ENCODE measurements at regions not wholly inside any gene's neighbourhood (a gene's known extent, or its start where the extent isn't known, plus 50 kb on each side); places are given as distances from the start of the nearest gene placed in this dataset.
"Not testable (repeated sequence)": the region's sequence is repeated elsewhere in the genome, so short reads cannot be mapped to it uniquely, and the experiment has no call there.

GRCh38 chr7:120060281-120060680 lies 212.7 kb upstream of the KCND2 start:
- H3K36me3 ChIP-seq (replicated peaks; ENCODE audit: control insufficient read depth, insufficient read depth, low read length) = no peaks in the 10 kb centered on the region
- H3K27me3 ChIP-seq (ENCODE audit: control insufficient read depth, insufficient read depth, low read length) = no peaks in the 10 kb centered on the region
- DNase-seq = no peak
- no peak overlapping the region for H3K4me3 ChIP-seq (ENCODE audit: insufficient read depth, low read depth, low read length)

- H3K36me3 ChIP-seq (replicated peaks; ENCODE audit: control insufficient read depth, insufficient read depth, low read length) = no peaks in the 10 kb centered on the region
- H3K27me3 ChIP-seq (ENCODE audit: control insufficient read depth, insufficient read depth, low read length) = no peaks in the 10 kb centered on the region
- no peak for DNase-seq
- H3K4me3 ChIP-seq (ENCODE audit: insufficient read depth, low read depth, low read length) = no peak overlapping the region
Measured at GRCh38 chr7:120060875-120061274, 212.1 kb upstream of the KCND2 start.

DNA sequence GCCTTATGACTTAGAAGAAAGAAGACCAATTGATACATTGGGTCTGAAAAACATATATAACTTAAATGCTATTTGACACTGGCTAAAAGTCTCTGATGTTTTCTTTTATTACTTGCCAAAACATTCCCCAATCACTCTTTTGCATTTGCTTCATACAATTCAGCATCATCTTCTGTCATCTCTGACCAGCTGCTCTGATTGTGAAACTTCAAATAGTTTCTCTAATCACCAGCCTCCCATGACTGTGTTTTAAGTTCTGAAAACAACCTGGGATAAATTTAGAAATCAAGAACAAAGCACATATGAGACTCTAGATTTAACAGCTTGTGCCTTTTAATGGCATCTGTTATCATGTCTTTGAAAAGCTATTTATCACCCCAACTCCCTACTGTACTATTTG lies 208.4 kb upstream of the KCND2 start:
- no peak for DNase-seq
- no peak overlapping the region for H3K4me3 ChIP-seq (ENCODE audit: insufficient read depth, low read depth, low read length)
- H3K36me3 ChIP-seq (replicated peaks; ENCODE audit: control insufficient read depth, insufficient read depth, low read length) = no peaks in the 10 kb centered on the region
- H3K27me3 ChIP-seq (ENCODE audit: control insufficient read depth, insufficient read depth, low read length) = no peaks in the 10 kb centered on the region

DNA sequence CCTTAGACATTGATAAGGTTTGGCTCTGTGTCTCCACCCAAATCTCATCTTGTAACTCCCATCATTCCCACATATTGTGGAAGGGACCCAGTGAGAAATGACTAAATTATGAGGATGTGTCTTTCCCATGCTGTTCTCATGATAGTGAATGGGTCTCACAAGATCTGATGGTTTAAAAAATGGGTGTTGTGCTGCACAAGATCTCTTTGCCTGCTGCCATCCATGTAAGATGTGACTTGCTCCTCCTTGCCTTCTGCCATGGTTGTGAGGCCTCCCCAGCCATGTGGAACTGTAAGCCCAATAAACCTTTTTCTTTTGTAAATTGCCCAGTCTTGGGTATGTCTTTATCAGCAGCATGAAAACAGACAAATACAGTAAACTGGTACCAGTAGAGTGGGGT lies 206.1 kb upstream of the KCND2 start:
- H3K4me3 ChIP-seq (ENCODE audit: insufficient read depth, low read depth, low read length); H3K36me3 ChIP-seq (replicated peaks; ENCODE audit: control insufficient read depth, insufficient read depth, low read length); H3K27me3 ChIP-seq (ENCODE audit: control insufficient read depth, insufficient read depth, low read length); DNase-seq: not testable (repeated sequence)

- H3K4me3 ChIP-seq (ENCODE audit: insufficient read depth, low read depth, low read length) = no peak overlapping the region
- DNase-seq = no peak
- H3K27me3 ChIP-seq (ENCODE audit: control insufficient read depth, insufficient read depth, low read length) = no peaks in the 10 kb centered on the region
- H3K36me3 ChIP-seq (replicated peaks; ENCODE audit: control insufficient read depth, insufficient read depth, low read length) = no peaks in the 10 kb centered on the region
Measured at GRCh38 chr7:120070201-120070600, 202.8 kb upstream of the KCND2 start.

DNA sequence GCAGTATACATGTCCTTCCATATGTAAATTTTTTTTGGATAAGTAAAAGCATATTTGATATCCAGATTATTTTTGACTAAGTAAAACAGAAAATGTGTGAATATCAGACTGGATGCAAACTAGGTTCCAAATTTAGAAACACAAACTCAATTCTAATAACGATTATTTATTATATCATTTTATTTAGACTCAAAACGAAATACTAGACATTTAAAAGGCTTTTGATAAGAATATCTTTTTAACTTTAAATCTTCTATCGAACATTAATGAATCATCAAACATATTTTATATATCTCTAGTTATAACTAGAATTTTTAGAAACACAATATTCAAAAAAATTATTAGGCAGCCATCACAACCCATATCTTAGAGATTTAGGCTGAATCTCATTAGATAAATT lies 195.2 kb upstream of the KCND2 start:
- H3K27me3 ChIP-seq (ENCODE audit: control insufficient read depth, insufficient read depth, low read length) = no peaks in the 10 kb centered on the region
- no peak for DNase-seq
- H3K36me3 ChIP-seq (replicated peaks; ENCODE audit: control insufficient read depth, insufficient read depth, low read length) = no peaks in the 10 kb centered on the region
- no peak overlapping the region for H3K4me3 ChIP-seq (ENCODE audit: insufficient read depth, low read depth, low read length)

DNA sequence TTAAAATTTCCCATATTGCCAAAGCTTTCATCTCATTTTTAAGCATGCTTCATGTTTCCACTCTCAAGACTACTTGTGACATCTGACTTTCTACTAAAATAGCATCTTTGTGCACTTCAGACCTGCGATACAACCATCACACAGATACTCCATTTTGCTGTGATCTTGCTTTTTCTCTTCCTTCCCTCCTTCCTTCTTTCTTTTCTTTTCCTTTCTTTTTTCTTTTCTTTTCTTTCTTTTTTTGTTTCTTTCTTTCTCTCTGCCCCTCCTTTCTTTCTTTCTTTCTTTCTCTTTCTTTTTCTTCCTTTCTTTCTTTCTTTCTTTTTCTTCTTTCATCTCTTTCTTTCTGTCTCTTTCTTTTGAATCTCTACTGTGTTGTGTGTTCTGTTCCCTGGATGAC lies 194.0 kb upstream of the KCND2 start:
- Histone ChIP-seq H3K4me3 (ENCODE audit: insufficient read depth, low read depth, low read length) (no peak overlapping the region), H3K36me3 (replicated peaks; ENCODE audit: control insufficient read depth, insufficient read depth, low read length) (no peaks in the 10 kb centered on the region), H3K27me3 (ENCODE audit: control insufficient read depth, insufficient read depth, low read length) (no peaks in the 10 kb centered on the region)
- no peak for DNase-seq

- no peak for DNase-seq
- Histone ChIP-seq H3K36me3 (replicated peaks; ENCODE audit: control insufficient read depth, insufficient read depth, low read length) (no peaks in the 10 kb centered on the region), H3K27me3 (ENCODE audit: control insufficient read depth, insufficient read depth, low read length) (no peaks in the 10 kb centered on the region), H3K4me3 (ENCODE audit: insufficient read depth, low read depth, low read length) (no peak overlapping the region)
Measured at GRCh38 chr7:120079704-120080103, 193.3 kb upstream of the KCND2 start.

DNA sequence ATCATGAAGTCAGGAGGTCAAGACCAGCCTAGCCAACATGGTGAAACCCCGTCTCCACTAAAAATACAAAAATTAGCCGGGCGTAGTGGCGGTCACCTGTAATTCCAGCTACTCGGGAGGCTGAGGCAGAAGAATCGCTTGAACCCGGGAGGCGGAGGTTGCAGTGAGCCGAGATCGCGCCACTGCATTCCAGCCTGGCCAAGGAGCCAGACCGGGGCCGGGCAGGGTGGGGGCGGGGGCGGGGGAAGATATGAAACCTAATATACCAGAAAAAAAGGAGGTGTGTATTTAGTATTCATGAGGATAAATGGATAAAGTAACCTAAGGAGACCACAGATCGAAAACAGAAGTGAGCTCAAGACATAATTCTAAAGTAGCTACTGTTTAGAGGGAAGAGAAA lies 186.5 kb upstream of the KCND2 start:
- not testable (repeated sequence) for H3K4me3 ChIP-seq (ENCODE audit: insufficient read depth, low read depth, low read length); H3K36me3 ChIP-seq (replicated peaks; ENCODE audit: control insufficient read depth, insufficient read depth, low read length); H3K27me3 ChIP-seq (ENCODE audit: control insufficient read depth, insufficient read depth, low read length); DNase-seq

DNA sequence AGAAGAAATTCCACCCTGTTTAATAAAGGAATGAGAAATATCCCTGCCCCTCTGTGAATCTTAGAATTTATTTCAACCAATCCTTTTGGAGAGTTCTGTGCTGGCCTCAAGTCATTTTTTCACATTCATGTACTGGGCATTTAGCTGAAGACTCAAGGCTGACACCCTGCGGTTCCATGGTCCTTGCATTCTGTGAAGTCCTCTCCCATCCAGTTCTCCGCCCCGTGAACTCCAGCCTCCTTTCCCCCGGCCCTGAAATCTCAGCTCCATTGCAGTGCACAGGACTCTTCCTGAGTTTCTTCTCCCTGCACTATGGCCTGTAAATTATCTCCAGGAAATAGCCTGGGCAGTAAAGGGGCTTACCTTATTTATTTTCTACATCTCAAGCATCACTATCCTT lies 183.0 kb upstream of the KCND2 start:
- H3K4me3 ChIP-seq (ENCODE audit: insufficient read depth, low read depth, low read length) = no peak overlapping the region
- no peaks in the 10 kb centered on the region for H3K27me3 ChIP-seq (ENCODE audit: control insufficient read depth, insufficient read depth, low read length)
- no peaks in the 10 kb centered on the region for H3K36me3 ChIP-seq (replicated peaks; ENCODE audit: control insufficient read depth, insufficient read depth, low read length)
- DNase-seq = no peak

DNA sequence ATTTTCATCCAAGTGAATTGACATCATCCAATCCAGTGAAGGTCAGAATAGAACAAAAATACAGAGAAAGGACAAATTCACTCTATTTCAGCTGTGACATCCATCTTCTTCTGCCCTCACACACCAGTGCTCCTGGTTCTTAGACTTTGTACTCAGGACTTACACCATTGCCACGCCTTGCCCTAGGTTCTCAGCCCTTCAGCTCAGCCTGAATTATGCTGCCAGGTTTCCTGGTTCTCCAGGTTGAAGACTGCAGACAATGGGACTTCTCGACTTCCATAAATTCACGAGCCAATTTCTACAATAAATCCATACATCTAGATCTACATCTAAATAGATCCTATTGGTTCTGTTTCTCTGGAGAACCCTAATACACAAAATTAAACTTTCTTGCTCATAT lies 181.2 kb upstream of the KCND2 start:
- Histone ChIP-seq H3K27me3 (ENCODE audit: control insufficient read depth, insufficient read depth, low read length) (no peaks in the 10 kb centered on the region), H3K36me3 (replicated peaks; ENCODE audit: control insufficient read depth, insufficient read depth, low read length) (no peaks in the 10 kb centered on the region), H3K4me3 (ENCODE audit: insufficient read depth, low read depth, low read length) (no peak overlapping the region)
- DNase-seq = no peak

DNA sequence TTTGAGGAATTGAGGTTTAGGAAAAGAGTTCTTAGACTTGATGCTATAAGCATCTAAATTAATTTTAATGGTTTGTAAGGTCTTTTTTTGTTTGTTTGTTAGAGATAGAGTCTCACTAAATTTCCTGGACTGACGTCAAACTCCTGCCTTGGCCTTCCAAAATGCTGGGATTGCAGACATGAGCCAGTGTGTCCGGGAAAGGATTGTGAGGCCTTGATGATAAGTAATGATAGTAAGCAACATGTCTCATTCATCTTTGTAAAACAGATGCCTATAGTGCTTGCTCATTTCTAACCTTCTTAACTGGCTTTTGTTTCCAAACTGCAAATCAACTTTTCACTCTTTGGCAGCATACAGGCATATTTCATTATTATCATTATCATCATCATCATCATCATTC lies 176.0 kb upstream of the KCND2 start:
- no peak for DNase-seq
- H3K4me3 ChIP-seq (ENCODE audit: insufficient read depth, low read depth, low read length) = no peak overlapping the region
- H3K27me3 ChIP-seq (ENCODE audit: control insufficient read depth, insufficient read depth, low read length) = no peaks in the 10 kb centered on the region
- no peaks in the 10 kb centered on the region for H3K36me3 ChIP-seq (replicated peaks; ENCODE audit: control insufficient read depth, insufficient read depth, low read length)

GRCh38 chr7:120097774-120098173 lies 175.2 kb upstream of the KCND2 start:
- no peaks in the 10 kb centered on the region for H3K27me3 ChIP-seq (ENCODE audit: control insufficient read depth, insufficient read depth, low read length)
- no peaks in the 10 kb centered on the region for H3K36me3 ChIP-seq (replicated peaks; ENCODE audit: control insufficient read depth, insufficient read depth, low read length)
- no peak overlapping the region for H3K4me3 ChIP-seq (ENCODE audit: insufficient read depth, low read depth, low read length)
- DNase-seq = no peak

GRCh38 chr7:120108376-120108775 lies 164.6 kb upstream of the KCND2 start:
- H3K36me3 ChIP-seq (replicated peaks; ENCODE audit: control insufficient read depth, insufficient read depth, low read length) = no peaks in the 10 kb centered on the region
- H3K4me3 ChIP-seq (ENCODE audit: insufficient read depth, low read depth, low read length) = no peak overlapping the region
- no peaks in the 10 kb centered on the region for H3K27me3 ChIP-seq (ENCODE audit: control insufficient read depth, insufficient read depth, low read length)
- no peak for DNase-seq

DNA sequence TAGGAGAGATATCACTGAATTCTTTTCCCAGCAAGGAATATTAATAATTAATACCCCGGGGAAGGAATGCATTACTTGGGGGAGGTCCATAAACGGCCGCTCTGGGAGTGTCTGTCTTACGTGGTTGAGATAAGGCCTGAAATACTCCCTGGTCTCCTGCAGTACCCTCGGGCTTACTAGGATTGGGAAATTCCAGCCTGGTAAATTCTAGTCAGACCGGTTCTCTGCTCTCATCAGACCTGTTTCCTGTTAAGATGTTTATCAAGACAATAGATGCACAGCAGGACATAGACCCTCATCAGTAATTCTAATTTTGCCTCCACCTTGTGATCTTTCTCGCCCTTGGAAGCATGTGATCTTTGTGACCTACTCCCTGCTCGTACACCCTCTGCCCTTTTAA lies 162.8 kb upstream of the KCND2 start:
- no peaks in the 10 kb centered on the region for H3K27me3 ChIP-seq (ENCODE audit: control insufficient read depth, insufficient read depth, low read length)
- no peaks in the 10 kb centered on the region for H3K36me3 ChIP-seq (replicated peaks; ENCODE audit: control insufficient read depth, insufficient read depth, low read length)
- no peak for DNase-seq
- H3K4me3 ChIP-seq (ENCODE audit: insufficient read depth, low read depth, low read length) = no peak overlapping the region

- no peaks in the 10 kb centered on the region for H3K27me3 ChIP-seq (ENCODE audit: control insufficient read depth, insufficient read depth, low read length)
- no peaks in the 10 kb centered on the region for H3K36me3 ChIP-seq (replicated peaks; ENCODE audit: control insufficient read depth, insufficient read depth, low read length)
- DNase-seq = no peak
- H3K4me3 ChIP-seq (ENCODE audit: insufficient read depth, low read depth, low read length) = no peak overlapping the region
Measured at GRCh38 chr7:120114626-120115025, 158.3 kb upstream of the KCND2 start.
